Activated CD4-positive, alpha-beta T cell treated with anti-CD3 and anti-CD28 coated beads, Interleukin-2, amount 10 ng/mL, durations not matched to agents 24 days and 14 days (primary cell): ENCODE measurements at regions not wholly inside any gene's neighbourhood (a gene's known extent, or its start where the extent isn't known, plus 50 kb on each side); places are given as distances from the start of the nearest gene placed in this dataset.
"Not testable (repeated sequence)": the region's sequence is repeated elsewhere in the genome, so short reads cannot be mapped to it uniquely, and the experiment has no call there.

ENCODE experiments used
- DNase-seq: peaks from one replicate; pipeline ENCODE4 v3.0.0; 2022
- H3K27ac Mint-ChIP-seq: one replicate; pipeline ENCODE4 v1.8.0; 2022; ENCODE audit warnings: mild to moderate bottlenecking, mixed read lengths
- H3K27me3 Mint-ChIP-seq: one replicate; pipeline ENCODE4 v1.8.0; 2022; ENCODE audit warnings: mixed read lengths
- H3K36me3 Mint-ChIP-seq: one replicate; pipeline ENCODE4 v1.8.0; 2022; ENCODE audit warnings: low read depth, mild to moderate bottlenecking, mixed read lengths
- H3K4me1 Mint-ChIP-seq: one replicate; pipeline ENCODE4 v1.8.0; 2021; ENCODE audit warnings: mixed read lengths
- H3K4me3 Mint-ChIP-seq: one replicate; pipeline ENCODE4 v1.8.0; 2022; ENCODE audit warnings: mild to moderate bottlenecking, moderate library complexity, mixed read lengths
- H3K9me3 Mint-ChIP-seq: one replicate; pipeline ENCODE4 v1.8.0; 2021; ENCODE audit warnings: mixed read lengths
- intact Hi-C: fragments of 100-400 bp; cut with micrococcal nuclease; formaldehyde crosslinking; loops from one replicate; pipeline ENCODE4 v1.15.1; 2023

DNA sequence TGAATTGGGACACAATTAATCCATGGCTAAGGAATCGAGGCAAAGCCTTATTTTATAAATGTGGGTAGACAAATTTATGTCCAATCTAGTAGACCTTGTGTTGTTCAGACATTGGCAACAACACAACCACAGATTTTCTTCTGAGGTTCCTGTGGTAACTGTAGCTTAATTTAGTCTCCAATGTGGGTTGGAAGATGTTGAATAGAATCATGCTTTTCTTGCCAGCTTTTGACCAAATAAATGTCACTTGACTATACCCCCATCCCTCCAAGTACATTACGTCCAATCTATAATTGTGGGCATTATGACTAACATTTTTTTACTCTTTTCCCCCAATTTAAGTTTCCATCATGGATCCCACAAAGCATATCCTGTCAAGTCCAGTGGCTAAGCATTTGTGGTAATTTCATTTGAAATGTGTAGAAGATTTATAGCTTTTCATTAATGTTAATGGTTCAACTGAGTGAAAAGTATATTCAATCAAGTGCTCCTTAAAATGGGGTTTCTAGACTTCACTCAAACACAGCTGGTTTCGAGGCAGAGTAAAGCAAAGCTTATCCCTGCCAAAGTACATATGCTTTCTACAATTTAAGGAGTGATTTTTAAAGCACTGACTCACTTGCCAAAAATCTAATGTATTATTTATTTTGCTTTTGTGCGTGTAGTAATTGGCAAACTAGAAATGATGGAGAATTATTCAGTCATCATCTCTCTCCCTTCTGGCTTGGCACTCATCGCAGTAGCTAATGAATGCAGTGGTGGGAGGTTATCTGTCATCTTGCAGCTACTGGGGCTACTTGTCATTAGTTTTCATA, 141.8 kb downstream of the FAM174A start:
- no peak for DNase-seq
- no peaks in the 10 kb centered on the region for H3K4me1 Mint-ChIP-seq
- intact Hi-C loops: no loop called here
- H3K27me3 Mint-ChIP-seq: peaks cover 13% of the 10 kb centered on the region
- peaks cover 14% of the 10 kb centered on the region for H3K9me3 Mint-ChIP-seq
- no peak overlapping the region for H3K27ac Mint-ChIP-seq
- peaks cover under 1% of the 10 kb centered on the region for H3K36me3 Mint-ChIP-seq
- no peak overlapping the region for H3K4me3 Mint-ChIP-seq

DNA sequence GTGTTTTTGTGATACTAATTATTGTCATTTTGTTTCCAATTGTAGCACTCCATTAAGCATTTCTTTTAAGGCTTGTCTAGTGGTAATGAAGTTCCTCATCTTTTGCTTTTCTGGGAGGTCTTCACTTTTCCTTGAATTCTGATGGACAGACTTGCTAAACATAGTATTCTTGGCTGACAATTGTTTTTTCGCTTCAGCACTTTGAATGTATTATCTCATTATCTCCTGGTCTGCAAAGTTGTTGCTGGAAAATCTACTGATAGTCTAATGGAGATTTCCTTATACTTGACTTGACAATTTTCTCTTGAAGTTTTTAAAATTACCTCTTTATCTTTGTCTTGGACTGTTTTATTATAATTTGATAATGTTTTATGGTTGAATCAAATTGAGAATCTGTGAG, 147.5 kb downstream of the FAM174A start:
- H3K4me3 Mint-ChIP-seq: no peak overlapping the region
- peaks cover 5% of the 10 kb centered on the region for H3K27me3 Mint-ChIP-seq
- intact Hi-C loops: no loop called here
- H3K4me1 Mint-ChIP-seq: no peaks in the 10 kb centered on the region
- H3K27ac Mint-ChIP-seq: no peak overlapping the region
- no peak for DNase-seq
- H3K36me3 Mint-ChIP-seq: peaks cover 2% of the 10 kb centered on the region
- peaks cover 24% of the 10 kb centered on the region for H3K9me3 Mint-ChIP-seq

DNA sequence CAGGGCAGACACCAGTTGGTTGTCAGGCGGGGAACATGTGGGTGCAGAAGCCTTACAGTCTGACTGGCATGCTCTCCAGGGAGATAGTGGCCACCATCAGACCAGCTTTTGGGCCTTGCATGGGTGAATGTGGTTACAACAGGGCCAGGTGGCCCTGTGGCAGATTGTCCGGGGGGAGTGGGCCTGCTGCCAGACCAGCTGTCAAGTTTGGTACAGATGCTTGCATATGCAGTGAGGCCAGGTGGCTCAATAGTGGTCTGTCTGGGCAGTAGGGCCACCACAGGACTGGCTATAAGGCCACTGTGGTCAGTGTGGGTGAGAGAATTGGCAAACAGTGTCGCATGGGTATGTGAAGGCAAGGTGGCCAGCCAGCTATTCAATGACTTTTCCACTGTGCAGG, 148.7 kb downstream of the FAM174A start:
- no peak for DNase-seq
- H3K4me3 Mint-ChIP-seq: no peak overlapping the region
- intact Hi-C loops: no loop called here
- no peak overlapping the region for H3K27ac Mint-ChIP-seq
- no peaks in the 10 kb centered on the region for H3K4me1 Mint-ChIP-seq
- peaks cover 2% of the 10 kb centered on the region for H3K36me3 Mint-ChIP-seq
- H3K9me3 Mint-ChIP-seq: peaks cover 24% of the 10 kb centered on the region
- H3K27me3 Mint-ChIP-seq: peaks cover 5% of the 10 kb centered on the region

DNA sequence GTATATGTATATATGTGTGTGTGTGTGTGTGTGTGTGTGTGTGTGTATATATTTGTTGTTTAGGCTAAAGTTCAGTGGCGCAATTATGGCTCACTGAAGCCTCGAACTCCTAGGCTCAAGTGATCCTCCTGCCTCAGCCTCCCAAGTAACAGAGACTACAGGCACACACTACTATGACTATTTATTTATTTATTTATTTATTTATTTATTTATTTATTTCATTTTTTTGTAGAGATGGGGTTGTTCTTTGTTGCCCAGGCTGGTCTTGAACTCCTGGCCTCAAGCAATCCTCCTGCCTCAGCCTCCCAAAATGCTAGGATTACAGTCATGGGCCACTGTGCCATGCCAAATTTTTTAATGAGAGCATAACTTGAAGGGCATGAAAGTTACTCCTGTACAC, 149.9 kb downstream of the FAM174A start:
- H3K4me1 Mint-ChIP-seq, H3K27me3 Mint-ChIP-seq, H3K36me3 Mint-ChIP-seq, H3K4me3 Mint-ChIP-seq, intact Hi-C loops, H3K27ac Mint-ChIP-seq, DNase-seq: not testable (repeated sequence)
- peaks cover 24% of the 10 kb centered on the region for H3K9me3 Mint-ChIP-seq

DNA sequence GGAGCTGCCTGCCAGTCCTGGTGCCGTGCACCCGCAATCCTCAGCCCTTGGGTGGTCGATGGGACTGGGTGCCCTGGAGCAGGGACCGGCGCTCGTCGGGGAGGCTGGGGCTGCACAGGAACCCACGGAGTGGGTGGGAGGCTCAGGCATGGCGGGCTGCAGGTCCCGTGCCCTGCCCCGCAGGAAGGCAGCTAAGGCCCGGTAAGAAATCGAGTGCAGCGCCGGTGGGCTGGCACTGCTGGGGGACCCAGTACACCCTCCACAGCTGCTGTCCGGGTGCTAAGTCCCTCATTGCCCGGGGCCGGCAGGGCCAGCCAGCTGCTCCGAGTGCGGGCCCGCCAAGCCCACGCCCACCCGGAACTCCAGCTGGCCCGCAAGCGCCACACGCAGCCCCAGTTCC, 153.7 kb downstream of the FAM174A start:
- H3K36me3 Mint-ChIP-seq, H3K9me3 Mint-ChIP-seq, intact Hi-C loops, H3K27ac Mint-ChIP-seq, DNase-seq, H3K4me3 Mint-ChIP-seq, H3K4me1 Mint-ChIP-seq, H3K27me3 Mint-ChIP-seq: not testable (repeated sequence)

DNA sequence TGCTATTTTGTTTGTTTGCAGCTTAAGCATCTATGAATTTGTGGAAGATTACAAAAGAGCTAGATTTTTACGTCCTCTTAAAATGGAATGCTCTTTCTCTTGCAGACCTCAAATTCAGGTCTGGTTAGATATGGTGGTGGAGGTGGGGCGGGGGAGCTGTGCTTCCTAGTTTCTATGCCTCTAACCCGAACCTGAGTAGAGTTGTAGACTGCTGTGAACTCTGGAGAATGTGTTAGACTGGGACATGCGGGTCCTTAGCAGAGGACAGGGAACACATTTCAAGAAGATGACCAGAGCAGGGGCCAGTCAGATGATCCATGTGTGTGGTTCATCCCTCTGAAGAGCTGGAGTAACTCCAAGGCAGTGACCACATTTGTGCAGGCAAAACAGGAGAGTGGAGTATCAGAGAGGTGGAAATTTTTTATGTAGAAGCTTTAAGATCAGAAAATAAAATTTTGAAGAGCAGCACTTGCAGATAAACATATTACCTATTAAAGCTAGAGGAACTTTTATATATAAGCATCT, 154.9 kb downstream of the FAM174A start:
- no peak for DNase-seq
- peaks cover 4% of the 10 kb centered on the region for H3K4me1 Mint-ChIP-seq
- no peak overlapping the region for H3K4me3 Mint-ChIP-seq
- H3K27me3 Mint-ChIP-seq: peaks cover 2% of the 10 kb centered on the region
- intact Hi-C loops: no loop called here
- no peak overlapping the region for H3K27ac Mint-ChIP-seq
- H3K9me3 Mint-ChIP-seq: no peaks in the 10 kb centered on the region
- H3K36me3 Mint-ChIP-seq: no peaks in the 10 kb centered on the region

DNA sequence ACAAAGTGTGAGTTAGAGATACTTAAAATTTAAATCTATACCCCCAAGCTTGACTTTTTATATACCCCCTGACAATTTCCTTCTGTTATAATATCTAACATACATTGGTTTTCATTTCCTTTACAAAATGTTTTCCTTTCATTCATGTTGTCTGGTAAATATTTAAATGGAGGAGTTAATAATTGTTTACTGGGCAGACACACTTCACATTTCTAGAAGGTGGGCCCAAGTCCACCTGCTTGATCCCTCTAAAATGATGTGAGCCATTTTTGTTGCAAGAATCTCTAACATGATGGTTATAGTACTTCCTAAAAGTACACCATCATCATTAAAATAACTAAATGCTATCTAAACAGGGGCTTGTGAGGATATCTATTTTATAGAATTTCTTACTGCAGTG, 155.9 kb downstream of the FAM174A start:
- Mint-ChIP-seq H3K9me3 (no peaks in the 10 kb centered on the region), H3K36me3 (no peaks in the 10 kb centered on the region), H3K4me3 (no peak overlapping the region), H3K4me1 (peaks cover 7% of the 10 kb centered on the region), H3K27ac (no peak overlapping the region), H3K27me3 (peaks cover 5% of the 10 kb centered on the region)
- intact Hi-C loops: no loop called here
- DNase-seq: no peak

DNA sequence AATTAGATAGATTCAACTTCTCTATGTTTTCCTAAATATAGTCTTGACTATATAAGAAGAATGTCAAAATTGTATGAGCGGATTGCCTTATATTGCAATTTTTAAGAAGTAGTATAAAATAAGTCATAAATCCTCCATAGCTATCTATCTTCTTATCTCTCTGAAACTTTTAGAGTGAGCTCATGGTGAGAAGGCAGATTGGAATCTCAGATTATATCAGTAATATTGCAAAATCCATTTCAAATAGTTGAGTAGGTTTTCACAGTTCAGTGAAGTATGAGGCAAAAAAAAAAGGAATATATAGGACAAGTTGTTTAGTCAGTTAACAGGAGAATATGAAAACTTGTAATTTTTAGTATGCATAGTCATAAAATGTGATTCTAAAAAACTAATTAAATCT, 156.4 kb downstream of the FAM174A start:
- H3K36me3 Mint-ChIP-seq: no peaks in the 10 kb centered on the region
- H3K27me3 Mint-ChIP-seq: peaks cover 5% of the 10 kb centered on the region
- no peak overlapping the region for H3K27ac Mint-ChIP-seq
- intact Hi-C loops: no loop called here
- no peak for DNase-seq
- H3K4me1 Mint-ChIP-seq: peaks cover 8% of the 10 kb centered on the region
- no peaks in the 10 kb centered on the region for H3K9me3 Mint-ChIP-seq
- no peak overlapping the region for H3K4me3 Mint-ChIP-seq

DNA sequence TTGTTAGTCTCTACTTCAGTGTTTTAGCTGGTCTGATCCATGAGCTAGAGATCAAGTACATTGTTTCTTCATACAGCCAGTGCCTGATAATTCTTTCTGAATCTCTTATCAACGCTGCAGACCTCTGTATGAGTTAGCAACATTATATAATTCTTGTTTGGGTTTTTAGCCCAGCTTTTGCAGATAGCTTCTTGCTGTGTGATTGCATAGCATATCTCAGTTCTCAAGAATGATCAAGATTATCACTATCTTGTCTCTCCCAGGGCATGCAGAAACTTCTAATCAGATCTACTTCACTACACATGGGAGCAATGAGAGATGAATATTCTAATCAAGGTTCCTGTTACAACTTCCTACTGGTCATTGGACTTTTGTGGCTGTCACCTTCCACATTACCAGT, 158.3 kb downstream of the FAM174A start:
- Mint-ChIP-seq H3K36me3 (no peaks in the 10 kb centered on the region), H3K4me1 (peaks cover 8% of the 10 kb centered on the region), H3K9me3 (no peaks in the 10 kb centered on the region), H3K27ac (no peak overlapping the region), H3K4me3 (no peak overlapping the region), H3K27me3 (peaks cover 5% of the 10 kb centered on the region)
- no peak for DNase-seq
- intact Hi-C loops: no loop called here

DNA sequence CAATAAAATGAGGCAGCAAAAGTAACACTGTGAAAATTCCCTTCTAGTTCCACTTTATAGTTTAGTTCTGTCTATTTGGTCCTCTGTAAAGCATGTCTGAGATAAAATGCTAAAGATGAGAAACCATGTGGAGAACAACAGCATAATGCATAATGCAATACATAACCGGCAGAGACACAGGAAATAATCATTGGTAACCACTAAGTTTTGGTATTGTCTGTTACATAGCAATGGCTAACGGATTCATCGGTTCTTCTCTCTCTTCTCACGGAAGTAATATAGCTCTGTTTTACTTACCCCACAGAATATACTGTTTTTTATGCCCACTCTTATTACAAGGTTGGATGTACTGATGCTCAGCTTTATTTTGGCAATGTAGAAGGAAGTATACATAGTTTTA, 158.9 kb downstream of the FAM174A start:
- Mint-ChIP-seq H3K9me3 (no peaks in the 10 kb centered on the region), H3K27ac (no peak overlapping the region), H3K4me1 (peaks cover 8% of the 10 kb centered on the region), H3K36me3 (no peaks in the 10 kb centered on the region), H3K27me3 (peaks cover 5% of the 10 kb centered on the region), H3K4me3 (no peak overlapping the region)
- no peak for DNase-seq
- intact Hi-C loops: no loop called here

DNA sequence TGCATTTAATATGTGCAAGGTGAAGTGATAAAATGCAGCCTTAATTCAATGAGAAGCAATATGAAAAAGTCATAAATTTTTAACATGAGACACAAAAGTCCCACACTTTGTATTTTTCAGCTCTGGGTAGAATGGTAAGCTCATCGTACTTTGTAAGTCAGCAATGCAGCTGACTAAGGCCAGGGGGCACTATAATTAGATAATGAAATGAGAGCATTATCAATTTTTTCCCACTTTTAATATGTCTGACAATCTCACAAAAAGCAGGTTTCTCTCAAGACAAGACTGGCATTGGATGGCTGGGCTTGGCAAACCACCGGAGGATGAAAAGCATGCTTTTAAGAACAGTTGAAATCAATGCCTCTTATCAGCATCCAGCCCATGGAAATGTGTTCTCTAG, 162.8 kb downstream of the FAM174A start:
- Mint-ChIP-seq H3K9me3 (peaks cover 12% of the 10 kb centered on the region), H3K4me1 (peaks cover 8% of the 10 kb centered on the region), H3K27me3 (peaks cover 10% of the 10 kb centered on the region), H3K36me3 (no peaks in the 10 kb centered on the region), H3K27ac (no peak overlapping the region), H3K4me3 (no peak overlapping the region)
- DNase-seq: no peak
- intact Hi-C loops: no loop called here

DNA sequence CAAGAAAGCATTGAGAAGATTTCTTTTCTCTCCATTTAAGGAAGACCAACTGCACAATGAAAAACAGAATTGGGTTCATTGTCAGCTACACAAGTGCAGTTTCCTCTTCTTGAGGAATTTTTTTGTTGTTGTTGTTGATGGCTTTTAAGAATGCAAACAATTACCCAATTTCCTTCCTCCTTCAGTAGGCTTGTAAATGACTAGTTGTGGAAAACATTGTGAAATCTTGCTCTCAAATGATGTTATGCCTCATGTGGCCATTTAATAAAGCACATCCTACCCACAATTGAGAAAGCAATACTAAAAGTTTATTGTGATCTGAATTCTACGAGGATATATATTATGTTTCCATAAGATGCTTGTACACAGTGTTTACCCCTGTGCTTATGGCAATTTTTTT, 171.6 kb downstream of the FAM174A start:
- no peaks in the 10 kb centered on the region for H3K36me3 Mint-ChIP-seq
- peaks cover 7% of the 10 kb centered on the region for H3K27me3 Mint-ChIP-seq
- H3K9me3 Mint-ChIP-seq: peaks cover 12% of the 10 kb centered on the region
- no peak for DNase-seq
- H3K27ac Mint-ChIP-seq: no peak overlapping the region
- H3K4me1 Mint-ChIP-seq: peaks cover 2% of the 10 kb centered on the region
- intact Hi-C loops: no loop called here
- no peak overlapping the region for H3K4me3 Mint-ChIP-seq

DNA sequence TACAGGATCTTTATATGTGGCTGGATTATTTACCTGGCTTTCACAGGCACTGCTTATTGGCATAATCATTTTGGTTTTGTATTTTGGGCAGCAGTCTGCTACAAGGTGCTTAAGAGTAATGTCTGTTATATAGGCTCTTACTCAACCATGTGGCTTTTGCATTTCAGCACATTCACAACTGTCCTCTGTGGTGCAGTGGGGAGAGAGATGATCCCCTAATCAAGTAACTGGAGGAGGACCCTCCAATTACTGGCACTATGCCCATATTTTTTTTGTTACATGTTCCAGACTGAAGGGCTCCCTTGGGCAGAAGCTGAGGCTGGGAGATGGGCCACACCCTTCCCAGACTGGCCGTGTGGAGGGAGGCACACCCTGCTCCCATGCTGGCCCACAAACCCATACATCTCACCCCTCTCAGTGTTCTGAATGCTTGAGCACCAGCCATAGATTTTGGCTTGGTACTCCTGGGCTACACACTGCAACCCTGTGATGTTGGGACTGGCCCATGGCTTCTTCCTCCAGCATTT, 173.5 kb downstream of the FAM174A start:
- intact Hi-C loops: no loop called here
- Mint-ChIP-seq H3K27me3 (peaks cover 3% of the 10 kb centered on the region), H3K4me3 (no peak overlapping the region), H3K36me3 (no peaks in the 10 kb centered on the region), H3K4me1 (peaks cover 2% of the 10 kb centered on the region), H3K9me3 (peaks cover 4% of the 10 kb centered on the region), H3K27ac (no peak overlapping the region)
- no peak for DNase-seq

DNA sequence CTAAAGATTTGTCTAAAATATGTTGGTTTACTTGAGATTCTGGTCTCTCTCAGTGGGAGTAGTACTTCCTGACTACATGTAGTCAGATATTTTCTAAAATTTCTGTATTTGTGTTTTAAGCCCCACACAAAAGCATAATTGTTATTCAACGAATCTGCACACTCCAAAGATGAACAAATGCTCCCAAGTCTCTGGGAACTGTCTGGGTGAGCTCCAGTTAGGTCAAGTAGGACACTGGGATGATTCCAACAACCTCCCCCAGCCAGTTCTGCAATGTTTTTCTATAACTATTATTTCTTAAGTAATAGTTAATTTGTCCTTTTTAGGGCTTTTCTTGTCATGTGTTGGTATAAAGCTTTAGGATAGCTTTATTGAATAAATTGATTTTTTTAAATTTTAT, 174.6 kb downstream of the FAM174A start:
- Mint-ChIP-seq H3K27ac (no peak overlapping the region), H3K4me3 (no peak overlapping the region), H3K9me3 (peaks cover 3% of the 10 kb centered on the region), H3K27me3 (peaks cover 5% of the 10 kb centered on the region), H3K4me1 (peaks cover 2% of the 10 kb centered on the region), H3K36me3 (no peaks in the 10 kb centered on the region)
- no peak for DNase-seq
- intact Hi-C loops: no loop called here

DNA sequence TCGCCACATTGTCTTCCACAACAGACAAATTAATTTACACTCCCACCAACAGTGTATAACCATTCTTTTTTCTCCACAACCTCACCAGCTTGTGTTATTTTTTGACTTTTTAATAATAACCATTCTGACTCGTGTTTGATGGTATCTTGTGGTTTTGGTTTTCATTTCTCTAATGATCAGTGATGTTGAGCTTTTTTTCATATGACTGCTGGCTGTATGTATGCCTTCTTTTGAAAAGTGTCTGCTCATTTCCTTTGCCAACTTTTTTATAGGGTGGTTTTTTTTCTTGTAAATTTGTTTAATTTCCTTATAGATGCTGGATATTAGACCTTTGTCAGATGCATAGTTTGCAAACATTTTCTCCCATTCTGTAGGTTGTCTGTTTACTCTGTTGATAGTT, 179.6 kb downstream of the FAM174A start:
- H3K4me3 Mint-ChIP-seq, H3K36me3 Mint-ChIP-seq, H3K27ac Mint-ChIP-seq, DNase-seq, H3K9me3 Mint-ChIP-seq, H3K4me1 Mint-ChIP-seq, intact Hi-C loops: not testable (repeated sequence)
- peaks cover 13% of the 10 kb centered on the region for H3K27me3 Mint-ChIP-seq
